Endodermal cell (in vitro differentiated cells): ENCODE measurements at regions not wholly inside any gene's neighbourhood (a gene's known extent, or its start where the extent isn't known, plus 50 kb on each side); places are given as distances from the start of the nearest gene placed in this dataset.
"Not testable (repeated sequence)": the region's sequence is repeated elsewhere in the genome, so short reads cannot be mapped to it uniquely, and the experiment has no call there.

Source experiments
- DNase-seq: peaks from one replicate; pipeline ENCODE4 v3.0.0-alpha.2; 2017
- H3K27ac ChIP-seq: 2 replicates; pipeline ENCODE4 v1.5.1; 2013; ENCODE audit warnings: mild to moderate bottlenecking, low read depth, low read length, moderate library complexity
- H3K27me3 ChIP-seq: 2 replicates; pipeline ENCODE4 v1.6.1; 2013; ENCODE audit warnings: mild to moderate bottlenecking, low read length, moderate library complexity; ENCODE audit not compliant: insufficient read depth, control insufficient read depth, poor library complexity, severe bottlenecking
- H3K36me3 ChIP-seq: 2 replicates; pipeline ENCODE4 v1.7.0; 2013; ENCODE audit warnings: mild to moderate bottlenecking, low read length, moderate library complexity; ENCODE audit not compliant: control insufficient read depth, insufficient read depth
- H3K4me1 ChIP-seq: one replicate; pipeline ENCODE4 v1.7.0; 2013; ENCODE audit warnings: low read length; ENCODE audit not compliant: control insufficient read depth, insufficient read depth
- H3K4me3 ChIP-seq: 2 replicates; pipeline ENCODE4 v1.5.1; 2013; ENCODE audit warnings: mild to moderate bottlenecking, low read length, moderate library complexity
- H3K9ac ChIP-seq: 2 replicates; pipeline ENCODE4 v1.6.1; 2013; ENCODE audit warnings: mild to moderate bottlenecking, low read length, moderate library complexity; ENCODE audit not compliant: poor library complexity, severe bottlenecking; ENCODE audit errors: extremely low read depth
- H3K9me3 ChIP-seq: 2 replicates; pipeline ENCODE4 v1.6.1; 2013; ENCODE audit warnings: mild to moderate bottlenecking, low read length, moderate library complexity; ENCODE audit not compliant: control insufficient read depth
- H3K27ac Mint-ChIP-seq: 2 replicates; pipeline ENCODE4 v1.8.0; 2020; ENCODE audit warnings: mixed read lengths
- H3K27me3 Mint-ChIP-seq: 2 replicates; pipeline ENCODE4 v1.8.0; 2021; ENCODE audit warnings: mild to moderate bottlenecking, mixed read lengths; ENCODE audit not compliant: insufficient read depth
- H3K36me3 Mint-ChIP-seq: 2 replicates; pipeline ENCODE4 v1.8.0; 2020; ENCODE audit warnings: low read depth, mixed read lengths
- H3K4me1 Mint-ChIP-seq: 2 replicates; pipeline ENCODE4 v1.8.0; 2020; ENCODE audit warnings: mixed read lengths
- H3K4me3 Mint-ChIP-seq: 2 replicates; pipeline ENCODE4 v1.8.0; 2020; ENCODE audit warnings: mild to moderate bottlenecking, moderate library complexity, mixed read lengths
- H3K9me3 Mint-ChIP-seq: 2 replicates; pipeline ENCODE4 v1.8.0; 2020; ENCODE audit warnings: mild to moderate bottlenecking, mixed read lengths
- CTCF ChIP-seq: fragments of 200-600 bp; sonication (generic); conservative IDR thresholded peaks from 2 replicates; pipeline ENCODE4 v1.5.0; 2021; ENCODE audit warnings: antibody characterized with exemption, mild to moderate bottlenecking
- WGBS, 2 experiments: methylation state at CpG; one replicate each; pipeline versions ENCODE4 v1.1.5 to v1.1.7; 2013; ENCODE audit warnings: missing lambda C conversion rate in 2 of 2, mixed read lengths in 1 of 2; ENCODE audit not compliant: insufficient coverage in 1 of 2, insufficient read length in 1 of 2; 5-methylcytosine and 5-hydroxymethylcytosine counted together

- H3K36me3 Mint-ChIP-seq, result no peaks in the 10 kb centered on the region
- no peak overlapping the region for H3K27ac Mint-ChIP-seq
Observed at GRCh38 chr10:8677642-8678041, 623.2 kb downstream of the GATA3 start.

GRCh38 chr10:8684916-8685315 is 630.4 kb downstream of the GATA3 start:
- H3K27ac Mint-ChIP-seq, H3K4me1 Mint-ChIP-seq, H3K9ac ChIP-seq, H3K4me1 ChIP-seq, DNase-seq, H3K9me3 Mint-ChIP-seq, H3K36me3 ChIP-seq, H3K9me3 ChIP-seq, H3K4me3 Mint-ChIP-seq, H3K27ac ChIP-seq, H3K27me3 ChIP-seq, H3K4me3 ChIP-seq, H3K36me3 Mint-ChIP-seq, H3K27me3 Mint-ChIP-seq: not testable (repeated sequence)
- 90 to 94% methylated on average over 2 to 3 of the region's 3 CpGs for WGBS, 2 experiments

More at GRCh38 chr10:8677642-8678041, 623.2 kb downstream of the GATA3 start:
- no peak overlapping the region for H3K27ac ChIP-seq
- Mint-ChIP-seq H3K9me3 (no peaks in the 10 kb centered on the region), H3K27me3 (peaks cover 4% of the 10 kb centered on the region), H3K4me1 (no peaks in the 10 kb centered on the region), H3K4me3 (no peak overlapping the region)
- H3K9ac ChIP-seq, result no peak overlapping the region
- no peak overlapping the region for H3K4me3 ChIP-seq
- no peaks in the 10 kb centered on the region for H3K27me3 ChIP-seq
- no peaks in the 10 kb centered on the region for H3K36me3 ChIP-seq
- H3K9me3 ChIP-seq, result no peaks in the 10 kb centered on the region
- no peak for DNase-seq
- H3K4me1 ChIP-seq, result no peaks in the 10 kb centered on the region
- TF ChIP-seq CTCF, result no peak
- WGBS, 2 experiments, result 89 to 100% methylated on average over 1 to 6 of the region's 6 CpGs

- H3K27me3 Mint-ChIP-seq, result no peaks in the 10 kb centered on the region
- Histone ChIP-seq H3K27me3 (no peaks in the 10 kb centered on the region), H3K9me3 (no peaks in the 10 kb centered on the region), H3K4me3 (no peak overlapping the region), H3K9ac (no peak overlapping the region), H3K4me1 (no peaks in the 10 kb centered on the region), H3K27ac (no peak overlapping the region), H3K36me3 (no peaks in the 10 kb centered on the region)
- H3K4me1 Mint-ChIP-seq, result no peaks in the 10 kb centered on the region
- H3K4me3 Mint-ChIP-seq, result no peak overlapping the region
- no peak for TF ChIP-seq CTCF
- H3K36me3 Mint-ChIP-seq, result no peaks in the 10 kb centered on the region
- no peaks in the 10 kb centered on the region for H3K9me3 Mint-ChIP-seq
- no peak overlapping the region for H3K27ac Mint-ChIP-seq
- 92 to 100% methylated on average over 1 to 4 of the region's 4 CpGs for WGBS, 2 experiments
- DNase-seq, result no peak
Observed at GRCh38 chr10:8688881-8689280, 634.4 kb downstream of the GATA3 start.

GRCh38 chr10:8691498-8692017 is 637.1 kb downstream of the GATA3 start:
- H3K4me3 ChIP-seq, result no peak overlapping the region
- DNase-seq, result no peak
- H3K27me3 ChIP-seq, result no peaks in the 10 kb centered on the region
- H3K9me3 ChIP-seq, result no peaks in the 10 kb centered on the region
- TF ChIP-seq CTCF, result no peak
- Mint-ChIP-seq H3K27ac (no peak overlapping the region), H3K27me3 (no peaks in the 10 kb centered on the region), H3K9me3 (no peaks in the 10 kb centered on the region), H3K4me3 (no peak overlapping the region), H3K36me3 (no peaks in the 10 kb centered on the region), H3K4me1 (no peaks in the 10 kb centered on the region)
- H3K9ac ChIP-seq, result no peak overlapping the region
- no peak overlapping the region for H3K27ac ChIP-seq
- 89 to 90% methylated on average over 3 to 5 of the region's 5 CpGs for WGBS, 2 experiments
- no peaks in the 10 kb centered on the region for H3K36me3 ChIP-seq
- H3K4me1 ChIP-seq, result no peaks in the 10 kb centered on the region

- H3K4me3 Mint-ChIP-seq, H3K9me3 Mint-ChIP-seq, H3K4me3 ChIP-seq, H3K9me3 ChIP-seq, H3K27ac ChIP-seq, H3K4me1 Mint-ChIP-seq, H3K36me3 ChIP-seq, H3K27me3 Mint-ChIP-seq, DNase-seq, H3K9ac ChIP-seq, H3K27me3 ChIP-seq, H3K27ac Mint-ChIP-seq, H3K36me3 Mint-ChIP-seq, H3K4me1 ChIP-seq: not testable (repeated sequence)
- 85% methylated on average over 1 of the region's 2 CpGs; no CpG with 5 or more reads in 1 of the 2 experiments for WGBS, 2 experiments
Observed at GRCh38 chr10:8693635-8694034, 639.1 kb downstream of the GATA3 start.
